Lower leg skin (tissue), 3 donors: ENCODE measurements at regions not wholly inside any gene's neighbourhood (a gene's known extent, or its start where the extent isn't known, plus 50 kb on each side); places are given as distances from the start of the nearest gene placed in this dataset.

Experiments
- CTCF ChIP-seq, 3 donors: fragments of 450-650 bp; IDR thresholded peaks; one replicate each; pipeline ENCODE4 v1.5.1; 2016; ENCODE audit warnings: antibody characterized with exemption in 3 of 3, mild to moderate bottlenecking in 3 of 3, moderate library complexity in 2 of 3
- POLR2A ChIP-seq, 2 donors: fragments of 450-650 bp; IDR thresholded peaks; one replicate each; pipeline ENCODE4 v1.6.1; 2016 to 2017; ENCODE audit warnings: antibody characterized with exemption in 2 of 2, mild to moderate bottlenecking in 1 of 2, moderate library complexity in 1 of 2

GRCh38 chr4:136516371-136516770 is 1015.9 kb downstream of the PCDH18 start:
- no peak for TF ChIP-seq POLR2A (IDR thresholded peaks at IDR 0.05)
- TF ChIP-seq CTCF (IDR thresholded peaks at IDR 0.05) = no peak
